ENCODE measurements at regions not wholly inside any gene's neighbourhood (a gene's known extent, or its start where the extent isn't known, plus 50 kb on each side); places are given as distances from the start of the nearest gene placed in this dataset.

GRCh38 chr4:145307120-145307519, 126.7 kb upstream of the OTUD4 start:
- H3K4me2 ChIP-seq (ENCODE audit: unreplicated experiment) = no peak overlapping the region
- H3K4me3 ChIP-seq = no peak overlapping the region
- TF ChIP-seq EZH2 (IDR thresholded peaks at IDR 0.05; ENCODE audit: insufficient read depth, poor library complexity, severe bottlenecking) (no peak), EZH2phosphoT487 (IDR thresholded peaks at IDR 0.05; ENCODE audit: insufficient read depth, low read depth) (no peak)
- no peaks in the 10 kb centered on the region for H3K9me3 ChIP-seq (ENCODE audit: low read depth)
- no peaks in the 10 kb centered on the region for H3K36me3 ChIP-seq (ENCODE audit: low read depth)
- no peaks in the 10 kb centered on the region for H3K9me2 ChIP-seq (ENCODE audit: insufficient read depth)
- H3K79me2 ChIP-seq (ENCODE audit: insufficient read depth) = no peaks in the 10 kb centered on the region
- DNase-seq = no peak
- in situ Hi-C loops (cut with MboI) = no loop called here
- no peaks in the 10 kb centered on the region for H4K20me1 ChIP-seq (ENCODE audit: insufficient read depth)
- no peak overlapping the region for H3K9ac ChIP-seq
- no peak overlapping the region for H3K27ac ChIP-seq
- H2AFZ ChIP-seq = no peak overlapping the region
- 90 to 95% methylated on average over 1 of the region's 1 CpG for WGBS, 2 experiments (ENCODE audit: low coverage in 1 of 2, low lambda C conversion rate in 2 of 2, missing lambda C conversion rate in 2 of 2)
- H3F3A ChIP-seq (ENCODE audit: insufficient read depth) = no peaks in the 10 kb centered on the region
- no peaks in the 10 kb centered on the region for H3K27me3 ChIP-seq (replicated peaks; ENCODE audit: insufficient read depth)
- no peaks in the 10 kb centered on the region for H3K4me1 ChIP-seq (ENCODE audit: insufficient read depth)

DNA sequence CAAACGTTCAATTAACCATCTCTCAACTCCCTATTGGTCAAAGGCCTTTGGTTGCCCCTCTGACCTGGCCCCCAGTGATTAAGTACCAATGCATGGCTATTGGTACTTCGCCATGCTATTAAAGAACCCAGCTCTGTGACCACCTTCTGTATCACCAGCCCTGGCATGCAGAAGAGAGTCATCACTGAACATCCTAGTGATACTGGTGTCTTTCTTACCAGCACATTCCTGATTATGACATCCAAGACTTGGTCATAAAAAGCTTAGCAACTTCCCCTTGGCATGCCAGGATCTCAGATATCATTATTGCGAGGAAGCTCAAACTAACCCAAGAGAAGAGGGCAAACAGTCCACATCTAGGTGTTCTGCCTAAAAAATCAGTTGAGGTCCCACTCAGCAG, 122.3 kb upstream of the OTUD4 start:
- Histone ChIP-seq H3K27ac (no peak overlapping the region), H3F3A (ENCODE audit: insufficient read depth) (peaks cover 23% of the 10 kb centered on the region), H4K20me1 (ENCODE audit: insufficient read depth) (no peaks in the 10 kb centered on the region), H3K36me3 (ENCODE audit: low read depth) (no peaks in the 10 kb centered on the region), H3K4me1 (ENCODE audit: insufficient read depth) (peaks cover 38% of the 10 kb centered on the region), H3K9me3 (ENCODE audit: low read depth) (no peaks in the 10 kb centered on the region), H3K4me2 (ENCODE audit: unreplicated experiment) (no peak overlapping the region), H3K4me3 (no peak overlapping the region), H3K27me3 (replicated peaks; ENCODE audit: insufficient read depth) (no peaks in the 10 kb centered on the region), H3K79me2 (ENCODE audit: insufficient read depth) (no peaks in the 10 kb centered on the region), H3K9ac (no peak overlapping the region), H2AFZ (no peak overlapping the region), H3K9me2 (ENCODE audit: insufficient read depth) (no peaks in the 10 kb centered on the region)
- in situ Hi-C loops (cut with MboI) = no loop called here
- DNase-seq = peak; percentile 43
- TF ChIP-seq EZH2phosphoT487 (IDR thresholded peaks at IDR 0.05; ENCODE audit: insufficient read depth, low read depth) (no peak), EZH2 (IDR thresholded peaks at IDR 0.05; ENCODE audit: insufficient read depth, poor library complexity, severe bottlenecking) (no peak)
- WGBS, 2 experiments (ENCODE audit: low coverage in 1 of 2, low lambda C conversion rate in 2 of 2, missing lambda C conversion rate in 2 of 2) = 73 to 77% methylated on average over 3 of the region's 3 CpGs

DNA sequence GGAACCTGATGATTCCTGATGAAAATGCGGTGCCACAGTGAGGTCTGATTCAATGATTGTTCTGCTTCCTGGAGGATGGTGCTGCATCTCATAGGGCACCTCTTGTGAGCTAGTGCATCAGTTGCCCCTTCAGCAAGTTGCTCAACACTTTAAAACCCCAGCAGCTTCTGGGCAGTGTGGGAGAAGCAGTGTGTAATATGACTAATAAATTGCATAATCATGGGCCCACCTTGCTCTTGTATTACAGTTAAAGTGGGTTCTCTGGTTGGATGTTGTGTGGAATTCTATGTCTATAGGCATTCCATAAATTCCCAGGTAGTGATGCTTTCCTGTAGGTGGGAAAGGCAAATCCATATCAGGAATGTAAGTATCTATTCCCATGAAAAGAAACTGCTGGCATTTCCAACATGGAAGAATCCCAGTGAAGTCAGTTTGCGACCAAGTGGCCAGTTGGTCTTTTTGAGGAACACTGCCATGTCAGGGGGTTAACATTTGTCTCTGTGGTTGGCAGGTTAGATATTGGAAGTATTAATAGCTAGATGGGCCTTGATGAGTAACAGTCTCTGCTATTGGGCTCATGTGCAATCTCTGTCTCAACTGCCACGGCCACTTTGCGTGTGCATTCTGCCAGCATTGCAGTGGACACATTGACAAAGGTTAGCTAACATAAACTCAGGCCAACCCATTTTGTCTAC, 121.1 kb upstream of the OTUD4 start:
- Histone ChIP-seq H3F3A (ENCODE audit: insufficient read depth) (peaks cover 23% of the 10 kb centered on the region), H3K4me3 (no peak overlapping the region), H2AFZ (no peak overlapping the region), H3K27me3 (replicated peaks; ENCODE audit: insufficient read depth) (no peaks in the 10 kb centered on the region), H3K9me3 (ENCODE audit: low read depth) (no peaks in the 10 kb centered on the region), H3K79me2 (ENCODE audit: insufficient read depth) (no peaks in the 10 kb centered on the region), H3K4me2 (ENCODE audit: unreplicated experiment) (no peak overlapping the region), H3K9ac (no peak overlapping the region), H3K4me1 (ENCODE audit: insufficient read depth) (peaks cover 38% of the 10 kb centered on the region), H3K9me2 (ENCODE audit: insufficient read depth) (no peaks in the 10 kb centered on the region), H3K27ac (no peak overlapping the region), H4K20me1 (ENCODE audit: insufficient read depth) (no peaks in the 10 kb centered on the region), H3K36me3 (ENCODE audit: low read depth) (no peaks in the 10 kb centered on the region)
- DNase-seq = peak; percentile 58
- 95 to 97% methylated on average over 4 of the region's 4 CpGs for WGBS, 2 experiments (ENCODE audit: low coverage in 1 of 2, low lambda C conversion rate in 2 of 2, missing lambda C conversion rate in 2 of 2)
- no peak for TF ChIP-seq EZH2phosphoT487 (IDR thresholded peaks at IDR 0.05; ENCODE audit: insufficient read depth, low read depth)
- no peak for TF ChIP-seq EZH2 (IDR thresholded peaks at IDR 0.05; ENCODE audit: insufficient read depth, poor library complexity, severe bottlenecking)
- in situ Hi-C loops (cut with MboI) = no loop called here

- Histone ChIP-seq H3K79me2 (ENCODE audit: insufficient read depth) (no peaks in the 10 kb centered on the region), H2AFZ (no peak overlapping the region), H3F3A (ENCODE audit: insufficient read depth) (peaks cover 23% of the 10 kb centered on the region), H3K4me1 (ENCODE audit: insufficient read depth) (peaks cover 38% of the 10 kb centered on the region), H3K4me3 (peak overlapping the region; percentile 26), H3K9me3 (ENCODE audit: low read depth) (no peaks in the 10 kb centered on the region), H3K9me2 (ENCODE audit: insufficient read depth) (no peaks in the 10 kb centered on the region), H3K36me3 (ENCODE audit: low read depth) (no peaks in the 10 kb centered on the region), H3K9ac (peak overlapping the region; percentile 43), H3K27ac (peak overlapping the region; percentile 80), H3K4me2 (ENCODE audit: unreplicated experiment) (peak overlapping the region; percentile 67), H4K20me1 (ENCODE audit: insufficient read depth) (no peaks in the 10 kb centered on the region), H3K27me3 (replicated peaks; ENCODE audit: insufficient read depth) (no peaks in the 10 kb centered on the region)
- 18 to 19% methylated on average over 5 of the region's 5 CpGs for WGBS, 2 experiments (ENCODE audit: low coverage in 1 of 2, low lambda C conversion rate in 2 of 2, missing lambda C conversion rate in 2 of 2)
- in situ Hi-C loops (cut with MboI) = no loop called here
- peak; percentile 98 for DNase-seq
- TF ChIP-seq EZH2phosphoT487 (IDR thresholded peaks at IDR 0.05; ENCODE audit: insufficient read depth, low read depth) (peak; percentile 88), EZH2 (IDR thresholded peaks at IDR 0.05; ENCODE audit: insufficient read depth, poor library complexity, severe bottlenecking) (no peak)
These were observed 119.1 kb upstream of the OTUD4 start for GRCh38 chr4:145299380-145300076.

Data from GM23248 (cell line).